GM12865 (cell line): ENCODE measurements at regions not wholly inside any gene's neighbourhood (a gene's known extent, or its start where the extent isn't known, plus 50 kb on each side); places are given as distances from the start of the nearest gene placed in this dataset.
"Not testable (repeated sequence)": the region's sequence is repeated elsewhere in the genome, so short reads cannot be mapped to it uniquely, and the experiment has no call there.

Source experiments
- DNase-seq: peaks from one replicate; pipeline ENCODE4 v3.0.0; 2010; ENCODE audit warnings: low read depth
- H3K4me3 ChIP-seq: 2 replicates; pipeline ENCODE4 v1.5.1; 2011; ENCODE audit warnings: mild to moderate bottlenecking, low read depth, low read length, control low read depth
- TF ChIP-seq, protein P1 (sequence below): IDR thresholded peaks from 2 replicates; pipeline ENCODE4 v1.5.1; 2011; ENCODE audit warnings: low read length, control low read depth, low read depth, inconsistent platforms; ENCODE audit not compliant: insufficient read depth; ENCODE audit errors: missing control alignments

DNA sequence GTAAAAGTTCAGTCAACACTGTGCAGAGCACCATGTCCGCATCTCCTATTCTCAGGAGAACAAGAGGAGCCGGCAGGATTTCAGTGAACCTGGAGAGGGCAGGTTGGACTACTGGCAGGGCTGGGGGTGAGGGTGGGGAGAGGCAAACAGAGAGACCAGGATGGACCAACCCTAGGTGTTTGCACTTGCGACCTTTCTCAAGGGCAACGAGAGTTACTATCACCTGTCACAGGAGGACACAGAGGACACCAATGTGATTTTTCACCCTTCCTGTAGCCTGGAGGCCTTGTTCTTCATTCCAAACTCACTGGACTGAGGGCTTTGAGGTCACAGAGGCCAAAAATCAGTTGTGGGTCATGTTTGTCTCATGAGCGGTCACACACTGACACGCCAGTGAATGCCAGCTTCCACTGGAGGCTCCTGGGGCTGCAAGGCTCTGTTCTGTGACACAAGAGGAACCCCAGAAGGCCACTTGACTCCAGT, 89.5 kb downstream of the CPN2 start:
- TF ChIP-seq, protein P1, sequence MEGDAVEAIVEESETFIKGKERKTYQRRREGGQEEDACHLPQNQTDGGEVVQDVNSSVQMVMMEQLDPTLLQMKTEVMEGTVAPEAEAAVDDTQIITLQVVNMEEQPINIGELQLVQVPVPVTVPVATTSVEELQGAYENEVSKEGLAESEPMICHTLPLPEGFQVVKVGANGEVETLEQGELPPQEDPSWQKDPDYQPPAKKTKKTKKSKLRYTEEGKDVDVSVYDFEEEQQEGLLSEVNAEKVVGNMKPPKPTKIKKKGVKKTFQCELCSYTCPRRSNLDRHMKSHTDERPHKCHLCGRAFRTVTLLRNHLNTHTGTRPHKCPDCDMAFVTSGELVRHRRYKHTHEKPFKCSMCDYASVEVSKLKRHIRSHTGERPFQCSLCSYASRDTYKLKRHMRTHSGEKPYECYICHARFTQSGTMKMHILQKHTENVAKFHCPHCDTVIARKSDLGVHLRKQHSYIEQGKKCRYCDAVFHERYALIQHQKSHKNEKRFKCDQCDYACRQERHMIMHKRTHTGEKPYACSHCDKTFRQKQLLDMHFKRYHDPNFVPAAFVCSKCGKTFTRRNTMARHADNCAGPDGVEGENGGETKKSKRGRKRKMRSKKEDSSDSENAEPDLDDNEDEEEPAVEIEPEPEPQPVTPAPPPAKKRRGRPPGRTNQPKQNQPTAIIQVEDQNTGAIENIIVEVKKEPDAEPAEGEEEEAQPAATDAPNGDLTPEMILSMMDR: no peak
- H3K4me3 ChIP-seq: no peak overlapping the region
- DNase-seq: no peak

DNA sequence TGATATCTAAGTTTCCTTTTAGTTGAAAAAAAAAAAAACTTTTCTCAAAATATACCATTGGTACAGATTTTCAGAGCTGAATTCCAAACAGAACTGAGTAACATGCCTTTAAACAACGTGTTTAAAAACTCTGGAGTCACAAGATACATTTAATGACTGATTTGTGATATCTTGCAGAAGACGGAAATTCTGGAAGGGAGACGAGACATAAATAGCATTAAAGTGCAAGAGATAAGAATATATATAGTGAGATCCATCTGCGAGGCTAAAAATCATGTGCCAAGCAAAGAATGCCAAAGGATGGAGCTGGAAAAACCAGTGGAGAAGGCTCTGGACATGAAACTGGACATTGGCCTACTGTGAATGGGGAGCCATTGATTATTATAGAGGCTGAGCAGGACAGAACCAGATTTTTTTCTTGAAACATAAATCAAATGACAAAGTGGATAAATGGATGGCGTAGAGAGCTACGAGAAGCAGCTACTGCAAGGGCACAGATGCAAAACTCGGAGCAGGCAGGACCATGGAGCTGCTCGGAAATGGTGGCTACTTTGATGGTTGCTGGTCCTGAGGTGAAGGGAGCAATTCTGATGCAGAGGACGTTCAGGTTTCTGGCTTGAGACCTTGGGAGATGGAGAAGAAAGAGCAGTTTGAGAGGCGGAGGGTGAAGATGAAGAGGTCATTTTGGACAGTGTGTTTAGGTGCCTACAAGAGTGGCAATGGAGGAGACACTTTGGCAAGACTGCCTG, 88.8 kb downstream of the CPN2 start:
- DNase-seq: no peak
- no peak overlapping the region for H3K4me3 ChIP-seq
- TF ChIP-seq, protein P1: no peak

DNA sequence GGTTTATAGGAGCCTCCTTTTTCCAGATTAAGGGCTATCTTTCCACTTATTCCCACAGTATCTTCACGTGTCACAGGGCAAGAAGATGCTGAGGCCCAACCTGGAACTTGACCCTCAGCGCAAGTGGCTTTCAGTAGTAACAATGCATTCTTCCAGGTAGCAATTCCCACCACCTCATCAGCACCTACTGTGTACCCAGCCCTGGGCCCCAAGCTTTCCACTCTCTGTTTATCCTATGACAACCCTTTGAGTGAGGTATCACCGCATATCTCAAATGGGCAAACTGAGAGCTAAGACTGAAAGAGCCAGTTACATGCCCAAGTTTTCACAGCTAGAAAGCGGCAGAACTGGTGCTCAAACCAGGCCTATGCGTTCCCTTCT, 88.2 kb downstream of the CPN2 start:
- TF ChIP-seq, protein P1: no peak

DNA sequence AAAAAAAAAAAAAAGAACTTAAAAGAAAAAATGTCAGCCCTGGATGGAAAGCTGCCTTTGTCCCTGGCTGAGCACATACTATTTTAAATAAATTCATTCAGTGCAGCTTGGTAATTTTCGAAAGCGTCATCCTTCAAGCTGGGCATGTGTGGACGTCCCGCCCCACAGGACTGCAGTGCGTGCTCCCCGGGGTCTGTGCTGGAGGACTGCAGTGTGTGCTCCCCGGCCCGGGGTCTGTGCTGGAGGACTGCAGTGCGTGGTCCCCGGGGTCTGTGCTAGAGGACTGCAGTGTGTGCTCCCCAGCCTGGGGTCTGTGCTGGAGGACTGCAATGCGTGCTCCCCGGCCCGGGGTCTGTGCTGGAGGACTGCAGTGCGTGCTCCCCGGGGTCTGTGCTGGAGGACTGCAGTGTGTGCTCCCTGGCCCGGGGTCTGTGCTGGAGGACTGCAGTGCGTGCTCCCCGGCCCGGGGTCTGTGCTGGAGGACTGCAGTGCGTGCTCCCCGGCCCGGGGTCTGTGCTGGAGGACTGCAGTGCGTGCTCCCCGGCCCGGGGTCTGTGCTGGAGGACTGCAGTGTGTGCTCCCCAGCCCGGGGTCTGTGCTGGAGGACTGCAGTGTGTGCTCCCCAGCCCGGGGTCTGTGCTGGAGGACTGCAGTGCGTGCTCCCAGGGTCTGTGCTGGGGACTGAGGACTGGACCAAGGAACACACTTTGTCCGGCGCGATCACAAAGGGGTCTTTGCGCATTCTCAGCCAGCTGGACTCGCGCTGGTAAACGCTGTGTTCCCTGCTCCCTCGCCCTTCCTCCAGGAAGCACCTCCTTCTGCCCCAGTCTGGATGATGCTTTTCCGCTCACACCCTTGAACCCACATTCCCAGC, 86.3 kb downstream of the CPN2 start:
- not testable (repeated sequence) for DNase-seq, H3K4me3 ChIP-seq

More for the DNA sequence above, 88.2 kb downstream of the CPN2 start:
- no peak for DNase-seq
- no peak overlapping the region for H3K4me3 ChIP-seq

DNA sequence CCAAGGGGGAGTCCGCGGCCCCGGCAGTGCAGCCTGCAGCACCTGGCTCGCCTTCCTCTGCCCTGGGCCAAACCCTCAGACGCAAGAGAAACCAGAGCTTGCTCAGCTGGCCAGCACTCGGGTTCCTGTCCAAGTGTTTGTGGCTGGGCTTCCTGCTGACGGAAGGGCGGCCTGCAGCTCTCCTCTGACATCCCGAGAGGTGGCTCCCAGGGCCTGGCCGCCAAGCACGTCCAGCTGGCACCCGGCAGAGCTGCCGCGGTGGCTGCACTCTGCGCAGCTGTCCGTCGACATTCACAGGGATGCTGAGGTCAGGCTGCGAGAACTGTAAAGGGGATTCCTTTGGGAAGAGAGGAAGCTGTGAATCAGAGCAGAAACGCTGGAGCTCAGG, 85.6 kb downstream of the CPN2 start:
- no peak for DNase-seq
- TF ChIP-seq, protein P1: no peak
- no peak overlapping the region for H3K4me3 ChIP-seq

DNA sequence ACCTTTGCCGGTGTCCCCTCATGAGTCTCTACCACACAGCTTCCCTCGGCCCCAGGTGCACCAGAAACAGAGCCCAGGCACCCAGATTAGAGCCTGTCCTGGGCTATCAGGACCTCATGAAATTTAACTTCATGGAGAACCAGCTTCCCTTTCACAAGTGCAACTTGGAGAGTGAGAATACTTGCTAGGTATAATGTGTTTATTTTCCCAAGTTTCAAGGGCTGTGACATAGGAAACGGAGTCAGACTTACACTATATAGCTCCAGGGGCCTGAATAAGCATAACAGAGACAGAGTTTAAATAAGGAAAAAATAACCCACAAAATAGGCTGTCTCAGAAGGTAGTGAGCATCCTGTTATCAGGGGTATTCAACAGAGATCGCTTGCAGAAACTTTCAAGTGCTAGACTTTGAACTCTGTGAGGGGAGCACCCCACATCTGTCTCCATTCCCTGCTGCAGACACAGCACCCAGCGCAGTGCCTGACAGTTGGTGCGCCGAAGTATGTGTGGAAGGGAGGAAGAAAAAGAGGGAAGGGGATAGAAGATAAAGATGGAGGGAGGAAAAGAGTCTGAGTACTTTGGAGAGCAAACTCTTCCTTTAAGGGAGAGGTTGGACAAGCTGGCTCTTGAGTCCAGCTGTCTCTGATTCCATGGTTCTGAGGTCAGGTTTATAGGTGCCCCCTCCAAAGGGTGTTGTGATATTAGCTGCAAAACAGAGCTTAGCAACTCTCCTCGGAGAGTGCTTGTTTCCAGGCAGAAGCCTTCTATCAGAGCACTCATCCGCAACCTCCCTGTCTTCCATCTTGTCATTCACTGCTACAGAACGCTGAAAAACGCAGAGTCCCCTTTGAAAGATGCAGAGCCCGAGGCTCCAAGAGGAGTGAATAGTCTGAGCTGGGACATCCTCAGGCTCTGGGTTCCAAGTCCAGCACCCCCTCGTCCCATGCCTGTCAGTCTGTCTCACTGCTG, 84.8 kb downstream of the CPN2 start:
- DNase-seq: no peak
- no peak overlapping the region for H3K4me3 ChIP-seq
- TF ChIP-seq, protein P1: no peak
